GM18867 (cell line): ENCODE measurements at regions not wholly inside any gene's neighbourhood (a gene's known extent, or its start where the extent isn't known, plus 50 kb on each side); places are given as distances from the start of the nearest gene placed in this dataset.

Experiments used
- ATAC-seq: cut with Tn5 transposase; IDR thresholded peaks from one replicate; pipeline ENCODE4 v1.9.1; 2021; ENCODE audit warnings: mild to moderate bottlenecking, moderate library complexity; ENCODE audit not compliant: unreplicated experiment

DNA sequence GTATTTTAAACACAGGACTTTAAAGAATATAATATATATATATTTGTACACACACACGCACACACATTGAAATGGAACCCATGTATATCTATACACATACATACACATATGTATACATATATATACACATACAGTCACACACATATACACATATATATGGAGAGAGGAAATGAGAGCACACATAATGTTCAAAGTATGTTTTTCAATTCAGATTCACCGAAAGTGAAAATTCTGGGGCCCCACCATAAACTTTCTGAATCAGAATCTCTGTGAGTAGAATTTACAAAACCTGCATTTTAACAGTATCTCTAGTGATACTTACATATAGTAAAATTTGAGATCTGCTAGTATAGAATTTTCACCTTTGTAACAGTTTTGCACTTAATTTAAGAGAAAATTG is 60.4 kb upstream of the OBI1 start:
- ATAC-seq: no peak

DNA sequence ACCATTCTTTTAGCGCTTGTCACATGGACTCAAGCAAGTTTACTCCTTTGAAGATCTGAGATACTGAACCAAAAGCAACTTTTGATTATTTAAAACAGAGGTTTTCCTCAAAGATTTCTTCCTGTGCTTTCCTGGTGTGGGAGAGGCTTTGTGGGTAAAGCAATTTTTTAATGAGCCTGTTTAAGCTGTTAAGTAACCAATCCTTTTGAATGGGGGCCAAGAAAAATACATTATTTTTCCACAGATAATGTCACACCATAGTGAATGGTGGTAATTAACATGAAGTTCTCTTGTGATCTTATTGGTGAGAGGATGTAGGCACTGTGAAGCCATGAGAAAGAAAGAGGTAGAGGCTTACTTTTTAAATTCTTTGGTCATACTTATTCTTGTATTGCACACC is 55.8 kb upstream of the OBI1 start:
- ATAC-seq: no peak

DNA sequence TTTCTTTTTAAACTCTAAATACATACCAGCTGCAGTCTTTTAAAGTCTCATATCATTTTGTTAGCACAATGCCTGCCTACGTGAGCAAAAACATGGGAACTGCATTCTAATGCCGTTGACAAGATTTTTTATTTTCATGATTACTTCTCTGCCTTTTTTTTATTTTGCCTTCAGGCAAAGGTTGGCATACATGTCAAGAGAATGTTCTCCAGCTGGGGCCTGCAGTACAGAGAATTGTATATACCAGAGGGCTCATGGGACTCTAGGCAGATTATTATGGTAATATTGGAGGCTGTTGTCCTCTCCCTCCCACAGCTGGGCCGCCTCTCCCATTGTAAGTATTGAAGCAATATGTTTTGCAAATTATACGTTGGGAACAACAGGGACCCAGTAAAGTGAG is 53.9 kb upstream of the OBI1 start:
- ATAC-seq: no peak

- ATAC-seq: no peak
These were observed 50.1 kb upstream of the OBI1 start for GRCh38 chr13:78709028-78709427.
